MCF 10A (cell line): ENCODE measurements at regions not wholly inside any gene's neighbourhood (a gene's known extent, or its start where the extent isn't known, plus 50 kb on each side); places are given as distances from the start of the nearest gene placed in this dataset.
A peak's percentile ranks its signal among the peaks of the same experiment; 100 is the strongest.

Experiments used
- BruUV-seq: library from RNA; stranded (reverse); fragments of 400-500 nt; replicated peaks from 2 replicates; lab custom pipeline; 2021; lab: Mats Ljungman, UMichigan
- CTCF ChIA-PET: fragments of 300-600 bp; sonication (Branson Sonifier 250); formaldehyde crosslinking; extraction: SDS; loops from one replicate; lab custom pipeline; 2021; ENCODE audit warnings: antibody characterized with exemption, inconsistent platforms; lab: Yijun Ruan, JAX
- POLR2A ChIA-PET: fragments of 300-600, 350-650 bp; sonication (Branson Sonifier 250); formaldehyde crosslinking; extraction: SDS; loops from one replicate; lab custom pipeline; 2020; ENCODE audit warnings: antibody characterized with exemption, inconsistent platforms; lab: Yijun Ruan, JAX
- DNase-seq: peaks from one replicate; pipeline ENCODE4 v3.0.0-alpha.2; 2018; ENCODE audit not compliant: unreplicated experiment
- H3K27ac Mint-ChIP-seq: one replicate; pipeline ENCODE4 v1.8.0; 2022; ENCODE audit warnings: mild to moderate bottlenecking, low read depth, mixed read lengths; ENCODE audit not compliant: unreplicated experiment
- H3K27me3 Mint-ChIP-seq: one replicate; pipeline ENCODE4 v1.8.0; 2022; ENCODE audit warnings: mixed read lengths; ENCODE audit not compliant: insufficient read depth, unreplicated experiment
- H3K36me3 Mint-ChIP-seq: one replicate; pipeline ENCODE4 v1.8.0; 2022; ENCODE audit warnings: mild to moderate bottlenecking, moderate library complexity, mixed read lengths; ENCODE audit not compliant: insufficient read depth, unreplicated experiment
- H3K4me1 Mint-ChIP-seq: one replicate; pipeline ENCODE4 v1.8.0; 2022; ENCODE audit warnings: mixed read lengths; ENCODE audit not compliant: insufficient read depth, unreplicated experiment
- H3K4me3 Mint-ChIP-seq: one replicate; pipeline ENCODE4 v1.8.0; 2022; ENCODE audit warnings: mild to moderate bottlenecking, moderate library complexity, mixed read lengths; ENCODE audit not compliant: unreplicated experiment
- H3K9me3 Mint-ChIP-seq: one replicate; pipeline ENCODE4 v1.8.0; 2022; ENCODE audit warnings: mixed read lengths; ENCODE audit not compliant: unreplicated experiment
- CTCF ChIP-seq: fragments of 200-600 bp; IDR thresholded peaks from one replicate; pipeline ENCODE4 v1.8.0; 2022; ENCODE audit warnings: antibody characterized with exemption, mild to moderate bottlenecking; ENCODE audit not compliant: unreplicated experiment
- intact Hi-C: fragments of 100-400 bp; cut with micrococcal nuclease; formaldehyde crosslinking; loops from 2 replicates; pipeline ENCODE4 v1.14.1; 2022

DNA sequence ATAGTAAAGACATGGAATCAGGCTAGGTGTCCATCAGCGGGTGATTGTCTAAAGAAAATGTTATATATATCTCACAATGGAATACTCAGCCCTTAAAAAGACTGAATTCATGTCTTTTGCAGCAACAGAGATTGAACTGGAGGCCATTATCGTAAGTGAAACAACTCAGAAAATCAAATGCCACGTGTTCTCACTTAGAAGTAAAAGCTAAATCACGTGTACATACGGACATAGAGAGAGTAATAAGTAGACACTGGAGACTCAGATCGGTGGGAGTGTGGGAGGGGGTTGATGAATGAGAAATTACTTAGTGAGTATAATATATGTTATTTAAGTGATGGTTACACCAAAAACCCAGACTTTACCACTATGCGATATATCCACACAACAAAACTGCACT is 266.3 kb upstream of the PPFIA2 start:
- no peaks in the 10 kb centered on the region for H3K27me3 Mint-ChIP-seq
- H3K4me3 Mint-ChIP-seq: no peak overlapping the region
- intact Hi-C loops: no loop called here
- no peak for DNase-seq
- peaks cover 8% of the 10 kb centered on the region for H3K9me3 Mint-ChIP-seq
- POLR2A ChIA-PET: no interaction called here
- no TSS peak for BruUV-seq
- CTCF ChIA-PET: no interaction called here
- no peak overlapping the region for H3K27ac Mint-ChIP-seq
- TF ChIP-seq CTCF: no peak
- no peaks in the 10 kb centered on the region for H3K36me3 Mint-ChIP-seq
- H3K4me1 Mint-ChIP-seq: no peaks in the 10 kb centered on the region

GRCh38 chr12:82019533-82019932 is 260.4 kb upstream of the PPFIA2 start:
- no peaks in the 10 kb centered on the region for H3K9me3 Mint-ChIP-seq
- H3K27ac Mint-ChIP-seq: no peak overlapping the region
- no peak overlapping the region for H3K4me3 Mint-ChIP-seq
- TF ChIP-seq CTCF: peak; percentile 11
- BruUV-seq: no TSS peak
- CTCF ChIA-PET: no interaction called here
- POLR2A ChIA-PET: interaction anchor here (0.7 kb wide), 1 partner anchor 336 kb away, joined by 3 read pairs; no protein-coding TSS in a partner anchor
- no peaks in the 10 kb centered on the region for H3K4me1 Mint-ChIP-seq
- intact Hi-C loops: no loop called here
- DNase-seq: peak; percentile 16
- H3K27me3 Mint-ChIP-seq: no peaks in the 10 kb centered on the region
- no peaks in the 10 kb centered on the region for H3K36me3 Mint-ChIP-seq

- Mint-ChIP-seq H3K27ac (no peak overlapping the region), H3K36me3 (no peaks in the 10 kb centered on the region), H3K4me3 (no peak overlapping the region), H3K4me1 (no peaks in the 10 kb centered on the region), H3K9me3 (no peaks in the 10 kb centered on the region), H3K27me3 (no peaks in the 10 kb centered on the region)
- intact Hi-C loops: no loop called here
- DNase-seq: no peak
- ChIA-PET POLR2A (no interaction called here), CTCF (no interaction called here)
- BruUV-seq: no TSS peak
- TF ChIP-seq CTCF: no peak
Measured at GRCh38 chr12:82015623-82016347, 256.6 kb upstream of the PPFIA2 start.

DNA sequence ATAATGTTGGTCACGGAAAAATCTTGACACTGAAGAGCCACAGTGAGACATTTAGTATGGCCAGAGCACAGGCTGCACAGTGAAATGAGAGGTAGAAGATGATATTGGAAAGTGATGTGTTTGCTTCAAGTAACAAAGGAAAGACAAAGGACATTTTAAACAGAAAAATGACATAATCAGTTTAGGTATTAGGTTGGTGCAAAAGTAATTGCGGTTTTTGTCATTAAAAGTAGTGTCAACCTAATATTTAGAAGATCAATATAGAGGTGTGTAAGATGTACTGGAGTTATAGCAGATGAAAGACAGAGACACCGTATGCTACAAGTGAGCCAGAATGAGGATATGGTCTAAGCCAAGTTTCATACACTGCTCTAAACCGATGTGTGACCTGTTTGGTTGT is 253.0 kb upstream of the PPFIA2 start:
- POLR2A ChIA-PET: interaction anchor here (0.6 to 0.7 kb wide), 2 partner anchors 14 to 366 kb away, joined by 3 to 4 read pairs; no protein-coding TSS in a partner anchor
- intact Hi-C loops: no loop called here
- Mint-ChIP-seq H3K27me3 (no peaks in the 10 kb centered on the region), H3K4me1 (no peaks in the 10 kb centered on the region), H3K4me3 (no peak overlapping the region), H3K9me3 (no peaks in the 10 kb centered on the region), H3K36me3 (no peaks in the 10 kb centered on the region), H3K27ac (no peak overlapping the region)
- no TSS peak for BruUV-seq
- CTCF ChIA-PET: no interaction called here
- no peak for DNase-seq
- no peak for TF ChIP-seq CTCF
